ENCODE measurements at regions not wholly inside any gene's neighbourhood (a gene's known extent, or its start where the extent isn't known, plus 50 kb on each side); places are given as distances from the start of the nearest gene placed in this dataset.

DNA sequence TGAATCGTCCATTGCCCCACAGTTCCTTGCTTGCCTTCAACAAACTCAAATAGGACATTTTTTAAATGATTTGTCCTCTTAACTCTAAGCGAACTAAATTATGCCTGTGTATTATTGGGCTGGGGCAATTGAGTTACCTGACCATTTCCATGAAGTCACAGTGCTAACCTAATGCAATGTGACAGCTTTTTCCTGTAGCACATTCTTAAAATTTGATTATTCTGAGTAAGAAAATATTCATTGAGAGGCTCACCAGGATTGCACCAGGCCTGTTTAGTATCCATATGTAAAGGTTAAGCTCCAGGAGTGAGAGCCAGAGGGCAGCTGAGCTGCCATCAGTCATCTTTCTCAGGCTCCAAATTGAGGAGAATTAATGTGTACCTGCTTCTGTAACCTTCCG lies 90.9 kb downstream of the GPR65 start:
- Histone ChIP-seq H3K4me1 (ENCODE audit: control insufficient read depth in 2 of 2, insufficient read depth in 1 of 2, low read depth in 1 of 2, low read length in 2 of 2) (no peaks in the 10 kb centered on the region), H2AK5ac (ENCODE audit: low read depth, low read length) (no peak overlapping the region), H3K4me3 (ENCODE audit: low read length in 2 of 2) (no peak overlapping the region), H3K18ac (ENCODE audit: low read length) (no peak overlapping the region), H3K9me3 (replicated peaks in 1 of 2; ENCODE audit: control insufficient read depth in 2 of 2, insufficient read depth in 1 of 2, low read depth in 1 of 2, low read length in 2 of 2) (no peaks in the 10 kb centered on the region), H3K27me3 (ENCODE audit: control insufficient read depth in 3 of 3, insufficient read depth in 3 of 3, low read depth in 1 of 3, low read length in 3 of 3) (no peaks in the 10 kb centered on the region), H2AFZ (ENCODE audit: low read length) (no peak overlapping the region), H4K91ac (ENCODE audit: low read depth, low read length, poor library complexity) (no peak overlapping the region), H3K23ac (ENCODE audit: low read depth, low read length, poor library complexity) (no peak overlapping the region), H2BK12ac (ENCODE audit: low read length) (no peak overlapping the region), H3K36me3 (replicated peaks in 1 of 2; ENCODE audit: control insufficient read depth in 2 of 2, insufficient read depth in 2 of 2, low read length in 2 of 2) (no peaks in the 10 kb centered on the region), H2BK120ac (ENCODE audit: low read depth, low read length) (no peak overlapping the region), H3K27ac (replicated peaks; ENCODE audit: low read length) (no peak overlapping the region), H3K9ac (ENCODE audit: low read depth, low read length, poor library complexity) (no peak overlapping the region), H3K14ac (ENCODE audit: low read length) (no peak overlapping the region), H2BK5ac (ENCODE audit: low read length) (no peak overlapping the region), H3K4me2 (ENCODE audit: insufficient read depth, low read length, poor library complexity, severe bottlenecking) (no peak overlapping the region), H3K79me1 (ENCODE audit: low read depth, low read length) (no peaks in the 10 kb centered on the region), H4K8ac (ENCODE audit: low read depth, low read length) (no peak overlapping the region), H3K4ac (ENCODE audit: low read length) (no peak overlapping the region), H2BK15ac (ENCODE audit: low read length) (no peak overlapping the region)
- no CpG with 5 or more reads among the region's 3 CpGs for WGBS, 2 donors (ENCODE audit: extremely low coverage in 2 of 2, insufficient read length in 2 of 2, insufficient replicate concordance in 1 of 2)
- DNase-seq (ENCODE audit: low spot score), result no peak

DNA sequence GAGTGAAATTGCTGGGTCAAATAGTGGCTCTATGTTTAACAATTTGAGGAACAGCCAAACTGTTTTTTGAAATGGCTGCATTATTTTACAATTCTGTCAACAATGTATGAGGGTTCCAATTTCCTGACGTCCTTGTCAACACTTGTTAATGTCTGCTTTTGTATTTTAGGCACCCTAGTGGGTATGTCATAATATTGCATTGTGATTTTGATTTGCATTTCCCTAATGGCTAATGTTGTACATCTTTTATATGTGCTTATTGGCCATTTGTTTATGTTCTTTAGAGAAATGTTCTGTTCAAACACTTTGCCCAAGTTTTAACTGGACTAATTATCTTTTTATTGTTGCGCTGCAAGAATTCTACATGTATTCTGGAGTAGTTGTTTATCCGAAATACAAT lies 93.2 kb downstream of the GPR65 start:
- Histone ChIP-seq H2BK120ac (ENCODE audit: low read depth, low read length) (no peak overlapping the region), H3K4me3 (ENCODE audit: low read length in 2 of 2) (no peak overlapping the region), H2BK15ac (ENCODE audit: low read length) (no peak overlapping the region), H3K27me3 (ENCODE audit: control insufficient read depth in 3 of 3, insufficient read depth in 3 of 3, low read depth in 1 of 3, low read length in 3 of 3) (no peaks in the 10 kb centered on the region), H3K23ac (ENCODE audit: low read depth, low read length, poor library complexity) (no peak overlapping the region), H3K9ac (ENCODE audit: low read depth, low read length, poor library complexity) (no peak overlapping the region), H2AK5ac (ENCODE audit: low read depth, low read length) (no peak overlapping the region), H4K91ac (ENCODE audit: low read depth, low read length, poor library complexity) (no peak overlapping the region), H3K4me2 (ENCODE audit: insufficient read depth, low read length, poor library complexity, severe bottlenecking) (no peak overlapping the region), H2AFZ (ENCODE audit: low read length) (no peak overlapping the region), H3K36me3 (replicated peaks in 1 of 2; ENCODE audit: control insufficient read depth in 2 of 2, insufficient read depth in 2 of 2, low read length in 2 of 2) (no peaks in the 10 kb centered on the region), H3K4ac (ENCODE audit: low read length) (no peak overlapping the region), H3K27ac (replicated peaks; ENCODE audit: low read length) (no peak overlapping the region), H4K8ac (ENCODE audit: low read depth, low read length) (no peak overlapping the region), H3K79me1 (ENCODE audit: low read depth, low read length) (no peaks in the 10 kb centered on the region), H3K9me3 (replicated peaks in 1 of 2; ENCODE audit: control insufficient read depth in 2 of 2, insufficient read depth in 1 of 2, low read depth in 1 of 2, low read length in 2 of 2) (no peaks in the 10 kb centered on the region), H3K14ac (ENCODE audit: low read length) (no peak overlapping the region), H2BK12ac (ENCODE audit: low read length) (no peak overlapping the region), H3K4me1 (ENCODE audit: control insufficient read depth in 2 of 2, insufficient read depth in 1 of 2, low read depth in 1 of 2, low read length in 2 of 2) (no peaks in the 10 kb centered on the region), H3K18ac (ENCODE audit: low read length) (no peak overlapping the region), H2BK5ac (ENCODE audit: low read length) (no peak overlapping the region)
- no peak for DNase-seq (ENCODE audit: low spot score)
- WGBS, 2 donors (ENCODE audit: extremely low coverage in 2 of 2, insufficient read length in 2 of 2, insufficient replicate concordance in 1 of 2), result no CpG with 5 or more reads among the region's 3 CpGs

DNA sequence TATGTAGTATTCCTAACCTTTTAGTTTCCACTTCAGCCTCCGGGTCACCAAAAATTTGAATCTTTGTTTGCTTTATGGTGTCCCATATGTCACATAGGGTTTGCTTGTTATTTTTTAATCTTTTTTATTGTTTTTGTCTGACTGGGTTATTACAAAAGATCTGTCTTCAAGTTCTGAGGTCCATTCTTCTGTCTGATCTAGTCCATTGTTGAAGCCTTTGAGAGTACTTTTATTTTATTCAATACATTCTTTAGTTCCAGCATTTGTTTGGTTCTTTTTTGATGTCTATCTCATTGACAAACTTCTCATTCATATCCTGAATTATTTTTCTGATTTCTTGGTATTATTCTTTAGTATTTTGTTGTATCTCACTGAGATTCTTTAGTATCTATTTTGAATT lies 99.8 kb downstream of the GPR65 start:
- Histone ChIP-seq H2BK15ac (ENCODE audit: low read length) (no peak overlapping the region), H2AK5ac (ENCODE audit: low read depth, low read length) (no peak overlapping the region), H2AFZ (ENCODE audit: low read length) (no peak overlapping the region), H4K8ac (ENCODE audit: low read depth, low read length) (no peak overlapping the region), H2BK5ac (ENCODE audit: low read length) (no peak overlapping the region), H3K14ac (ENCODE audit: low read length) (no peak overlapping the region), H3K9ac (ENCODE audit: low read depth, low read length, poor library complexity) (no peak overlapping the region), H3K79me1 (ENCODE audit: low read depth, low read length) (peaks cover 3% of the 10 kb centered on the region), H4K91ac (ENCODE audit: low read depth, low read length, poor library complexity) (no peak overlapping the region), H3K4me1 (ENCODE audit: control insufficient read depth in 2 of 2, insufficient read depth in 1 of 2, low read depth in 1 of 2, low read length in 2 of 2) (no peaks in the 10 kb centered on the region), H3K9me3 (replicated peaks in 1 of 2; ENCODE audit: control insufficient read depth in 2 of 2, insufficient read depth in 1 of 2, low read depth in 1 of 2, low read length in 2 of 2) (peaks cover 0 to 8% of the 10 kb centered on the region in 2 donors), H3K4me2 (ENCODE audit: insufficient read depth, low read length, poor library complexity, severe bottlenecking) (no peak overlapping the region), H3K4ac (ENCODE audit: low read length) (no peak overlapping the region), H3K23ac (ENCODE audit: low read depth, low read length, poor library complexity) (no peak overlapping the region), H3K18ac (ENCODE audit: low read length) (no peak overlapping the region), H3K27me3 (ENCODE audit: control insufficient read depth in 3 of 3, insufficient read depth in 3 of 3, low read depth in 1 of 3, low read length in 3 of 3) (no peaks in the 10 kb centered on the region), H3K36me3 (replicated peaks in 1 of 2; ENCODE audit: control insufficient read depth in 2 of 2, insufficient read depth in 2 of 2, low read length in 2 of 2) (no peaks in the 10 kb centered on the region), H3K27ac (replicated peaks; ENCODE audit: low read length) (no peak overlapping the region), H2BK12ac (ENCODE audit: low read length) (no peak overlapping the region), H3K4me3 (ENCODE audit: low read length in 2 of 2) (no peak overlapping the region), H2BK120ac (ENCODE audit: low read depth, low read length) (no peak overlapping the region)
- no CpG with 5 or more reads among the region's 1 CpG for WGBS, 2 donors (ENCODE audit: extremely low coverage in 2 of 2, insufficient read length in 2 of 2, insufficient replicate concordance in 1 of 2)
- DNase-seq (ENCODE audit: low spot score), result no peak

DNA sequence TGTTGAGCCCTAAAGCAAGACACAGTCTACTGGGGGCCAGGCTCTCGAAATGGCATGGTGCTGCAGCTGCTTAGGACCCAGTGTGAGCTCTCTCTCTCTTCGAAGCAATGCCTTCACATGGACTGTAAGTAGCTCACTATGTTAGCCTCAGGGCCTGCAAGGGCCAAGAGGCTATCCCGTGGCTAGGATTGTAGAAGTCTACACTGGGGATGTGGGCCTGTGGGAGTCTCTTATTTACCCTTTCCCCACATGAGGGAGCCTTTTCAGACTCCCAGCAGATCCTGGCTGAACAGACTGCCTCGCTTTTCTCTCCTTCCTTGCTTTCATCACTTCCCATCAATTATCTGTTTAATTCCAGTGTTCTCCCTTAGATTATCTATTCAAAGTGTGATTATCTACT lies 101.4 kb downstream of the GPR65 start:
- Histone ChIP-seq H2BK5ac (ENCODE audit: low read length) (no peak overlapping the region), H3K9me3 (replicated peaks in 1 of 2; ENCODE audit: control insufficient read depth in 2 of 2, insufficient read depth in 1 of 2, low read depth in 1 of 2, low read length in 2 of 2) (peaks cover 0 to 8% of the 10 kb centered on the region in 2 donors), H4K91ac (ENCODE audit: low read depth, low read length, poor library complexity) (no peak overlapping the region), H3K79me1 (ENCODE audit: low read depth, low read length) (peaks cover 3% of the 10 kb centered on the region), H3K9ac (ENCODE audit: low read depth, low read length, poor library complexity) (no peak overlapping the region), H2AFZ (ENCODE audit: low read length) (no peak overlapping the region), H3K4ac (ENCODE audit: low read length) (no peak overlapping the region), H3K4me2 (ENCODE audit: insufficient read depth, low read length, poor library complexity, severe bottlenecking) (no peak overlapping the region), H3K14ac (ENCODE audit: low read length) (no peak overlapping the region), H3K18ac (ENCODE audit: low read length) (no peak overlapping the region), H2BK12ac (ENCODE audit: low read length) (no peak overlapping the region), H3K4me1 (ENCODE audit: control insufficient read depth in 2 of 2, insufficient read depth in 1 of 2, low read depth in 1 of 2, low read length in 2 of 2) (no peaks in the 10 kb centered on the region), H3K27me3 (ENCODE audit: control insufficient read depth in 3 of 3, insufficient read depth in 3 of 3, low read depth in 1 of 3, low read length in 3 of 3) (no peaks in the 10 kb centered on the region), H4K8ac (ENCODE audit: low read depth, low read length) (no peak overlapping the region), H2AK5ac (ENCODE audit: low read depth, low read length) (no peak overlapping the region), H3K4me3 (ENCODE audit: low read length in 2 of 2) (no peak overlapping the region), H2BK15ac (ENCODE audit: low read length) (peak overlapping the region; percentile 38), H3K36me3 (replicated peaks in 1 of 2; ENCODE audit: control insufficient read depth in 2 of 2, insufficient read depth in 2 of 2, low read length in 2 of 2) (no peaks in the 10 kb centered on the region), H3K23ac (ENCODE audit: low read depth, low read length, poor library complexity) (no peak overlapping the region), H3K27ac (replicated peaks; ENCODE audit: low read length) (no peak overlapping the region), H2BK120ac (ENCODE audit: low read depth, low read length) (peak overlapping the region; percentile 5)
- WGBS, 2 donors (ENCODE audit: extremely low coverage in 2 of 2, insufficient read length in 2 of 2, insufficient replicate concordance in 1 of 2), result no CpG with 5 or more reads among the region's 4 CpGs
- DNase-seq (ENCODE audit: low spot score), result no peak

All from neuronal stem cell (in vitro differentiated cells).